ENCODE measurements at regions not wholly inside any gene's neighbourhood (a gene's known extent, or its start where the extent isn't known, plus 50 kb on each side); places are given as distances from the start of the nearest gene placed in this dataset.

DNA sequence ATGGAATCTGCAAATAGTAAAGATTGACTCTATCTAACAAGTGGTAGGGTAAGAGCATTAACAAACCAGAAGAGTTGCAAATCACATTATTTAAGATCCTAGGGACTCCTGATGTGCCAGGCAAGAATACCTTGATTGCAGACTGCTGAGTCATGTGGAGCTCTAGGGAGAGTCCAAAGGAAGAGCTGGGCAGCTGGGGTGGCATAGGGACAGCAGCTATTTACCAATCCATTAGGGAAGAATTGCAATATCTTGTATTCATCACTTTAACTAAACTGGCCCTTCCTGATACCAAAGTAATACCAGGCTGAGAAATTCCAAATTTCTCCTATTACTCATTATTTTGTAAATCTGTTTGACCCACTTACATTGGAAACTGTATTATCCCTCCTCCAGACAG, 52.2 kb upstream of the ACP3 start:
- DNase-seq (ENCODE audit: extremely low spot score), result no peak
- CTCF ChIA-PET, result no interaction called here
- TF ChIP-seq FOXK2 (IDR thresholded peaks at IDR 0.05) (no peak), ZNF384 (IDR thresholded peaks at IDR 0.05) (no peak), ELF4 (IDR thresholded peaks at IDR 0.05) (no peak), ARNT (IDR thresholded peaks at IDR 0.05) (no peak), FOXA1 (IDR thresholded peaks at IDR 0.05) (no peak)
- POLR2A ChIA-PET, result no interaction called here

- no peak for DNase-seq (ENCODE audit: extremely low spot score)
- no peak for TF ChIP-seq ELF4 (IDR thresholded peaks at IDR 0.05)
- TF ChIP-seq SUZ12 (IDR thresholded peaks at IDR 0.05), result no peak
- no peak for TF ChIP-seq ZNF384 (IDR thresholded peaks at IDR 0.05)
- no peak for TF ChIP-seq FOXK2 (IDR thresholded peaks at IDR 0.05)
- TF ChIP-seq NFRKB (IDR thresholded peaks at IDR 0.05), result no peak
- TF ChIP-seq SP1 (IDR thresholded peaks at IDR 0.05), result no peak
- no peak for TF ChIP-seq L3MBTL2 (conservative IDR thresholded peaks at IDR 0.05)
- TF ChIP-seq, protein P1, sequence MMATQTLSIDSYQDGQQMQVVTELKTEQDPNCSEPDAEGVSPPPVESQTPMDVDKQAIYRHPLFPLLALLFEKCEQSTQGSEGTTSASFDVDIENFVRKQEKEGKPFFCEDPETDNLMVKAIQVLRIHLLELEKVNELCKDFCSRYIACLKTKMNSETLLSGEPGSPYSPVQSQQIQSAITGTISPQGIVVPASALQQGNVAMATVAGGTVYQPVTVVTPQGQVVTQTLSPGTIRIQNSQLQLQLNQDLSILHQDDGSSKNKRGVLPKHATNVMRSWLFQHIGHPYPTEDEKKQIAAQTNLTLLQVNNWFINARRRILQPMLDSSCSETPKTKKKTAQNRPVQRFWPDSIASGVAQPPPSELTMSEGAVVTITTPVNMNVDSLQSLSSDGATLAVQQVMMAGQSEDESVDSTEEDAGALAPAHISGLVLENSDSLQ (IDR thresholded peaks at IDR 0.05), result no peak
- TF ChIP-seq HDGF (IDR thresholded peaks at IDR 0.05; ENCODE audit: borderline replicate concordance), result no peak
- TF ChIP-seq BHLHE40 (IDR thresholded peaks at IDR 0.05; ENCODE audit: borderline replicate concordance), result no peak
- ChIA-PET POLR2A (no interaction called here), CTCF (no interaction called here)
Measured at GRCh38 chr3:132265488-132265887, 51.7 kb upstream of the ACP3 start.

GRCh38 chr3:132267391-132267993, 49.7 kb upstream of the ACP3 start:
- CTCF ChIA-PET, result no interaction called here
- TF ChIP-seq TARDBP (IDR thresholded peaks at IDR 0.05) (no peak), L3MBTL2 (conservative IDR thresholded peaks at IDR 0.05) (no peak), CTBP1 (IDR thresholded peaks at IDR 0.05; ENCODE audit: borderline replicate concordance) (no peak), FOXA1 (IDR thresholded peaks at IDR 0.05) (no peak), FOXK2 (IDR thresholded peaks at IDR 0.05) (no peak), NFRKB (IDR thresholded peaks at IDR 0.05) (no peak), BHLHE40 (IDR thresholded peaks at IDR 0.05; ENCODE audit: borderline replicate concordance) (no peak), FOXM1 (IDR thresholded peaks at IDR 0.05; ENCODE audit: borderline replicate concordance) (no peak), ELF4 (IDR thresholded peaks at IDR 0.05) (no peak), HDGF (IDR thresholded peaks at IDR 0.05; ENCODE audit: borderline replicate concordance) (no peak)
- POLR2A ChIA-PET, result no interaction called here
- no peak for DNase-seq (ENCODE audit: extremely low spot score)
